HL-60 (cell line): ENCODE measurements at regions not wholly inside any gene's neighbourhood (a gene's known extent, or its start where the extent isn't known, plus 50 kb on each side); places are given as distances from the start of the nearest gene placed in this dataset.

Source experiments
- DNase-seq, 2 experiments: peaks; one replicate each; pipeline ENCODE4 v3.0.0-alpha.2; 2010 to 2020; ENCODE audit warnings: low read depth in 1 of 2, low spot score in 1 of 2
- H3K27ac ChIP-seq: fragments of 250-450 bp; sonication (Bioruptor Pico); replicated peaks from 2 replicates; pipeline ENCODE4 v1.5.1; 2020; ENCODE audit warnings: mild to moderate bottlenecking, moderate library complexity
- H3K27me3 ChIP-seq: fragments of 250-450 bp; sonication (Bioruptor Pico); 2 replicates; pipeline ENCODE4 v1.5.1; 2021; ENCODE audit warnings: mild to moderate bottlenecking, moderate library complexity; ENCODE audit not compliant: insufficient read depth, poor library complexity, severe bottlenecking
- H3K4me3 ChIP-seq: replicated peaks from 2 replicates; pipeline ENCODE4 v1.5.1; 2011; ENCODE audit warnings: mild to moderate bottlenecking, control low read depth, low read length; ENCODE audit not compliant: insufficient read depth
- GABPA ChIP-seq: IDR thresholded peaks from 2 replicates; pipeline ENCODE4 v1.6.1; 2012; ENCODE audit warnings: low read depth
- POLR2AphosphoS5 ChIP-seq: IDR thresholded peaks from 2 replicates; pipeline ENCODE4 v1.6.1; 2012; ENCODE audit warnings: low read depth
- SPI1 ChIP-seq: IDR thresholded peaks from 2 replicates; pipeline ENCODE4 v1.6.1; 2012; ENCODE audit warnings: low read depth, mild to moderate bottlenecking, borderline replicate concordance
- TF ChIP-seq, protein P1 (sequence below): IDR thresholded peaks from 2 replicates; pipeline ENCODE4 v1.6.1; 2012; ENCODE audit warnings: low read depth; ENCODE audit not compliant: insufficient replicate concordance
- TF ChIP-seq, protein P2 (sequence below): IDR thresholded peaks from one replicate; pipeline ENCODE4 v1.5.1; 2011; ENCODE audit warnings: low read length, control low read depth, inconsistent platforms; ENCODE audit not compliant: insufficient read depth

DNA sequence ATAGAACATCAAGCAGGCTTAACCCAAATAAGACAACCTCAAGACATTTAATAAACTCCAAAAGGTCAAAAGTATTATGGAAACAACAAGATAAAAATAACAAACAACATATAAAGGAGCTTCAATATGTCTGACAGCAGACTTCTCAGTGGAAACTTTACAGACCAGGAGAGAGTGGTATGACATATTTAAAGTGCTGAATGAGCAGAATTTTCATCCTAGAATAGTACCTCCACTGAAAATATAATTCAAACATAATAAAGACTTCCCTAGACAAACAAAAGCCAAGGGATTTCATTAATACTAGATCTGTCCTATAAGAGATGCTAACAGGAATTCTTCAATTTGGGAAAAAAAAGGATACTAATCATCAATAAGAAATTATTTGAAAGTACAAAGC, 1005.0 kb downstream of the TMTC2 start:
- Histone ChIP-seq H3K4me3 (no peak overlapping the region), H3K27ac (no peak overlapping the region), H3K27me3 (no peaks in the 10 kb centered on the region)
- DNase-seq = no peak
- TF ChIP-seq SPI1 (no peak), GABPA (no peak), POLR2AphosphoS5 (no peak)
- TF ChIP-seq, protein P1, sequence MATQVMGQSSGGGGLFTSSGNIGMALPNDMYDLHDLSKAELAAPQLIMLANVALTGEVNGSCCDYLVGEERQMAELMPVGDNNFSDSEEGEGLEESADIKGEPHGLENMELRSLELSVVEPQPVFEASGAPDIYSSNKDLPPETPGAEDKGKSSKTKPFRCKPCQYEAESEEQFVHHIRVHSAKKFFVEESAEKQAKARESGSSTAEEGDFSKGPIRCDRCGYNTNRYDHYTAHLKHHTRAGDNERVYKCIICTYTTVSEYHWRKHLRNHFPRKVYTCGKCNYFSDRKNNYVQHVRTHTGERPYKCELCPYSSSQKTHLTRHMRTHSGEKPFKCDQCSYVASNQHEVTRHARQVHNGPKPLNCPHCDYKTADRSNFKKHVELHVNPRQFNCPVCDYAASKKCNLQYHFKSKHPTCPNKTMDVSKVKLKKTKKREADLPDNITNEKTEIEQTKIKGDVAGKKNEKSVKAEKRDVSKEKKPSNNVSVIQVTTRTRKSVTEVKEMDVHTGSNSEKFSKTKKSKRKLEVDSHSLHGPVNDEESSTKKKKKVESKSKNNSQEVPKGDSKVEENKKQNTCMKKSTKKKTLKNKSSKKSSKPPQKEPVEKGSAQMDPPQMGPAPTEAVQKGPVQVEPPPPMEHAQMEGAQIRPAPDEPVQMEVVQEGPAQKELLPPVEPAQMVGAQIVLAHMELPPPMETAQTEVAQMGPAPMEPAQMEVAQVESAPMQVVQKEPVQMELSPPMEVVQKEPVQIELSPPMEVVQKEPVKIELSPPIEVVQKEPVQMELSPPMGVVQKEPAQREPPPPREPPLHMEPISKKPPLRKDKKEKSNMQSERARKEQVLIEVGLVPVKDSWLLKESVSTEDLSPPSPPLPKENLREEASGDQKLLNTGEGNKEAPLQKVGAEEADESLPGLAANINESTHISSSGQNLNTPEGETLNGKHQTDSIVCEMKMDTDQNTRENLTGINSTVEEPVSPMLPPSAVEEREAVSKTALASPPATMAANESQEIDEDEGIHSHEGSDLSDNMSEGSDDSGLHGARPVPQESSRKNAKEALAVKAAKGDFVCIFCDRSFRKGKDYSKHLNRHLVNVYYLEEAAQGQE = no peak
- TF ChIP-seq, protein P2, sequence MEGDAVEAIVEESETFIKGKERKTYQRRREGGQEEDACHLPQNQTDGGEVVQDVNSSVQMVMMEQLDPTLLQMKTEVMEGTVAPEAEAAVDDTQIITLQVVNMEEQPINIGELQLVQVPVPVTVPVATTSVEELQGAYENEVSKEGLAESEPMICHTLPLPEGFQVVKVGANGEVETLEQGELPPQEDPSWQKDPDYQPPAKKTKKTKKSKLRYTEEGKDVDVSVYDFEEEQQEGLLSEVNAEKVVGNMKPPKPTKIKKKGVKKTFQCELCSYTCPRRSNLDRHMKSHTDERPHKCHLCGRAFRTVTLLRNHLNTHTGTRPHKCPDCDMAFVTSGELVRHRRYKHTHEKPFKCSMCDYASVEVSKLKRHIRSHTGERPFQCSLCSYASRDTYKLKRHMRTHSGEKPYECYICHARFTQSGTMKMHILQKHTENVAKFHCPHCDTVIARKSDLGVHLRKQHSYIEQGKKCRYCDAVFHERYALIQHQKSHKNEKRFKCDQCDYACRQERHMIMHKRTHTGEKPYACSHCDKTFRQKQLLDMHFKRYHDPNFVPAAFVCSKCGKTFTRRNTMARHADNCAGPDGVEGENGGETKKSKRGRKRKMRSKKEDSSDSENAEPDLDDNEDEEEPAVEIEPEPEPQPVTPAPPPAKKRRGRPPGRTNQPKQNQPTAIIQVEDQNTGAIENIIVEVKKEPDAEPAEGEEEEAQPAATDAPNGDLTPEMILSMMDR = no peak

DNA sequence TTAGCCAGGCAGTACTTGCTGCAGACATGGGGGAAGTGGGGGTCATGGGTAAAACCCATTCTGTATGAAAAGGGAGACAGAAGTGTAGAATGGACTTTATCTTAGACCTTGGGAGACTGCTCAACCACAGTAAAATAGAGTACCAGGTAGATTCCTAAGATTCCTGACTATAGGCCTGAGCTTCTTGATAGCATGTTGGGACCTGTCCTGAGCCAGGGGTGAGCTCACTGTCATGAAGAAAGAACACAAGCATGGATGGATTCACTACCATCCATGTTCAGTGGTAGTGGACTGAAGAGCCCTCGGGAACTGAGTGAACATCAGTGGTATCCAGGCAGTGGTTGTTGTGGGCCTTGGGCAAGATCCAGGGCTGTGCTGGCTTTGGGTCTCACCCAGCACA, 1003.8 kb downstream of the TMTC2 start:
- TF ChIP-seq GABPA (no peak), SPI1 (no peak), POLR2AphosphoS5 (no peak)
- TF ChIP-seq, protein P1 = no peak
- TF ChIP-seq, protein P2 = no peak
- Histone ChIP-seq H3K27ac (no peak overlapping the region), H3K27me3 (no peaks in the 10 kb centered on the region), H3K4me3 (no peak overlapping the region)
- no peak for DNase-seq

DNA sequence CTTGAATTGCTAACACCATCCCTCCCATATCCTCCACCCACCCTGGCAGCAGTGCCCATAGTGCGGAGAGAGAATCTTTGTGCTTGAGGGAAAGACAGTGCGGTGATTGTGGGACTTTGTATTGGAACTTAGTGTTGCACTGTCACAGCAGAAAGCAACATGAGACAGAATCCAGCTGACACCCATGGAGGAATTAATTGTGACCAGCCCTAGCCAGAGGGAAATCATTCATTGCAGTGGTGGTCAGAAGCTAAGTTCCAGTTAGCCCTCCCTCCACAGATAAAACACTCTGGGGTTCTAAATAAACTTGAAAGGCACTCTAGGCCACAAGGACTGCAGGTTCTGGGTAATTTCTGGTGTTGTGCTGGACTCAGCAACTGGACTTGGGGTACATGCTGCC, 1002.6 kb downstream of the TMTC2 start:
- H3K27ac ChIP-seq = no peak overlapping the region
- no peak for DNase-seq
- H3K4me3 ChIP-seq = no peak overlapping the region
- TF ChIP-seq, protein P1 = no peak
- TF ChIP-seq SPI1 = no peak
- TF ChIP-seq POLR2AphosphoS5 = no peak
- no peak for TF ChIP-seq GABPA
- TF ChIP-seq, protein P2 = no peak
- H3K27me3 ChIP-seq = no peaks in the 10 kb centered on the region
